HepG2 (cell line): ENCODE measurements at regions not wholly inside any gene's neighbourhood (a gene's known extent, or its start where the extent isn't known, plus 50 kb on each side); places are given as distances from the start of the nearest gene placed in this dataset.

Experiments
- CTCF ChIP-seq: sonication (generic); formaldehyde crosslinking; IDR thresholded peaks from 2 replicates; pipeline ENCODE4 v1.5.0; 2020; ENCODE audit warnings: mild to moderate bottlenecking, missing genetic modification reagents, moderate library complexity
- EZH2 ChIP-seq: conservative IDR thresholded peaks from 2 replicates; pipeline ENCODE4 v1.6.1; 2012; ENCODE audit warnings: mild to moderate bottlenecking, low read depth, low read length, moderate library complexity
- FOXP1 ChIP-seq, 2 experiments: fragments of 450-650 bp in 1 of 2; IDR thresholded peaks; 2 replicates each; pipeline ENCODE4 v1.6.1; 2017 to 2018; ENCODE audit warnings: antibody characterized with exemption in 1 of 2
- HMGXB4 ChIP-seq, 2 experiments: sonication (generic) in 1 of 2; formaldehyde crosslinking in 1 of 2; IDR thresholded peaks; 2 replicates each; pipeline versions ENCODE4 v1.4.0 to v1.6.1; 2018 to 2020; ENCODE audit warnings: missing genetic modification reagents in 2 of 2, borderline replicate concordance in 1 of 2, low read depth in 1 of 2, mild to moderate bottlenecking in 1 of 2, missing biosample characterization in 1 of 2
- MLX ChIP-seq: IDR thresholded peaks from 2 replicates; pipeline ENCODE4 v1.6.1; 2016
- POLR2A ChIP-seq, 2 experiments: IDR thresholded peaks; 2 replicates each; pipeline ENCODE4 v1.6.1; 2011; ENCODE audit warnings: low read depth in 2 of 2, low read length in 2 of 2, mild to moderate bottlenecking in 1 of 2, moderate library complexity in 1 of 2; ENCODE audit not compliant: insufficient read depth in 1 of 2
- TCF7L2 ChIP-seq: IDR thresholded peaks from 2 replicates; pipeline ENCODE4 v1.6.1; 2011; ENCODE audit warnings: mild to moderate bottlenecking, low read depth, low read length, moderate library complexity
- ZNF12 ChIP-seq: sonication (generic); formaldehyde crosslinking; IDR thresholded peaks from 2 replicates; pipeline ENCODE4 v1.5.0; 2020; ENCODE audit warnings: missing genetic modification reagents
- ZNF282 ChIP-seq: fragments of 450-650 bp; IDR thresholded peaks from 2 replicates; pipeline ENCODE4 v1.6.1; 2018; ENCODE audit not compliant: partially characterized antibody
- ZZZ3 ChIP-seq: sonication (generic); formaldehyde crosslinking; IDR thresholded peaks from 2 replicates; pipeline ENCODE4 v1.4.0; 2020; ENCODE audit warnings: missing genetic modification reagents, mild to moderate bottlenecking, borderline replicate concordance
- TF ChIP-seq, protein P1 (sequence below): sonication (generic); formaldehyde crosslinking; IDR thresholded peaks from 2 replicates; pipeline ENCODE4 v1.8.0; 2022; ENCODE audit warnings: mild to moderate bottlenecking, missing genetic modification reagents
- TF ChIP-seq, protein P2 (sequence below), 2 experiments: sonication (generic) in 1 of 2; formaldehyde crosslinking in 1 of 2; IDR thresholded peaks; 2 replicates each; pipeline versions ENCODE4 v1.5.1 to v1.6.1; 2011 to 2020; ENCODE audit warnings: borderline replicate concordance in 1 of 2, low read depth in 1 of 2, low read length in 1 of 2, mild to moderate bottlenecking in 1 of 2, missing genetic modification reagents in 1 of 2, moderate library complexity in 1 of 2

DNA sequence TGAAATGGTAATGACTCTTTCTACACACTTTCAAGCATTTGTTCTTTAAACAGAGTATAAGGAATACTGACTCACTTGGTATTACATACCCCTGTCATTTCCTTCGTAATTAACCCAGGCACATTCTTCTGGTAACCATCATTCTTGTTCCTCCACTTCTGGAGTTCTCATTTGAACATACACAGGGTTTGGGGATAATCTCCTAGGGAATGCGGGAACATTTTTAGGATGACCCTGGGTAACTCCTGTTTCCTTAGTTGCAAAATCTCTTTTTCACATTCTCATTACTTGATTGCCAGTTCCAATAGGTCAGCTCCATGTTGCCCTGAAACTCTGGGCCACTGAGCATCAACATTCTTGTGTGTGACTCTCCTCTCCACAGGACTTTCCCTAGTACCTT lies 51.5 kb upstream of the E2F3 start:
- TF ChIP-seq FOXP1 (IDR thresholded peaks at IDR 0.05) (no peak), FOXP1 (CRISPR knock-in tag; IDR thresholded peaks at IDR 0.05) (no peak), TCF7L2 (no peak), CTCF (CRISPR knock-in tag) (no peak), ZZZ3 (CRISPR knock-in tag) (no peak), POLR2A (IDR thresholded peaks at IDR 0.05; ENCODE audit: insufficient read depth in 1 of 2, low read depth in 2 of 2, low read length in 2 of 2) (no peak), ZNF12 (no peak), MLX (CRISPR knock-in tag) (no peak), ZNF282 (no peak), EZH2 (no peak), HMGXB4 (CRISPR knock-in tag; IDR thresholded peaks at IDR 0.05; ENCODE audit: borderline replicate concordance in 1 of 2, low read depth in 1 of 2) (no peak)
- TF ChIP-seq, protein P1, sequence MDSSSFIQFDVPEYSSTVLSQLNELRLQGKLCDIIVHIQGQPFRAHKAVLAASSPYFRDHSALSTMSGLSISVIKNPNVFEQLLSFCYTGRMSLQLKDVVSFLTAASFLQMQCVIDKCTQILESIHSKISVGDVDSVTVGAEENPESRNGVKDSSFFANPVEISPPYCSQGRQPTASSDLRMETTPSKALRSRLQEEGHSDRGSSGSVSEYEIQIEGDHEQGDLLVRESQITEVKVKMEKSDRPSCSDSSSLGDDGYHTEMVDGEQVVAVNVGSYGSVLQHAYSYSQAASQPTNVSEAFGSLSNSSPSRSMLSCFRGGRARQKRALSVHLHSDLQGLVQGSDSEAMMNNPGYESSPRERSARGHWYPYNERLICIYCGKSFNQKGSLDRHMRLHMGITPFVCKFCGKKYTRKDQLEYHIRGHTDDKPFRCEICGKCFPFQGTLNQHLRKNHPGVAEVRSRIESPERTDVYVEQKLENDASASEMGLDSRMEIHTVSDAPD: no peak
- TF ChIP-seq, protein P2, sequence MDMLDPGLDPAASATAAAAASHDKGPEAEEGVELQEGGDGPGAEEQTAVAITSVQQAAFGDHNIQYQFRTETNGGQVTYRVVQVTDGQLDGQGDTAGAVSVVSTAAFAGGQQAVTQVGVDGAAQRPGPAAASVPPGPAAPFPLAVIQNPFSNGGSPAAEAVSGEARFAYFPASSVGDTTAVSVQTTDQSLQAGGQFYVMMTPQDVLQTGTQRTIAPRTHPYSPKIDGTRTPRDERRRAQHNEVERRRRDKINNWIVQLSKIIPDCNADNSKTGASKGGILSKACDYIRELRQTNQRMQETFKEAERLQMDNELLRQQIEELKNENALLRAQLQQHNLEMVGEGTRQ (IDR thresholded peaks at IDR 0.05; ENCODE audit: low read depth, low read length): no peak
- TF ChIP-seq, protein P2 (CRISPR knock-in tag; IDR thresholded peaks at IDR 0.05; ENCODE audit: borderline replicate concordance): no peak
